Tibial artery (tissue), 4 donors: ENCODE measurements at regions not wholly inside any gene's neighbourhood (a gene's known extent, or its start where the extent isn't known, plus 50 kb on each side); places are given as distances from the start of the nearest gene placed in this dataset.

Experiments used
- DNase-seq, 2 donors: peaks; one replicate each; pipeline ENCODE4 v3.0.0-alpha.2; 2019
- H3K27ac ChIP-seq, 2 donors: fragments of 200-600 bp; sonication (generic) in 1 of 2; 1 replicate in 1 of 2; 2 replicates in 1 of 2; pipeline ENCODE4 v1.5.1; 2018 to 2019; ENCODE audit warnings: mild to moderate bottlenecking in 1 of 2
- H3K27me3 ChIP-seq, 2 donors: fragments of 200-600 bp; sonication (generic) in 1 of 2; one replicate each; pipeline versions ENCODE4 v1.5.1 to v1.6.0; 2016 to 2019
- H3K36me3 ChIP-seq, 3 donors: fragments of 200-600 bp; sonication (generic) in 2 of 3; one replicate each; pipeline ENCODE4 v1.5.1; 2016 to 2019; ENCODE audit warnings: mild to moderate bottlenecking in 2 of 3
- H3K4me1 ChIP-seq, 4 donors: fragments of 200-600 bp; sonication (generic) in 2 of 4; 1 replicate in 3 of 4; 2 replicates in 1 of 4; pipeline ENCODE4 v1.5.1; 2016 to 2019
- H3K4me3 ChIP-seq, 2 donors: fragments of 200-600 bp; sonication (generic) in 1 of 2; 1 replicate in 1 of 2; 2 replicates in 1 of 2; pipeline ENCODE4 v1.5.1; 2018 to 2019; ENCODE audit warnings: mild to moderate bottlenecking in 2 of 2
- H3K9me3 ChIP-seq, 3 donors: fragments of 200-600 bp; sonication (generic) in 1 of 3; one replicate each; pipeline ENCODE4 v1.5.1; 2016 to 2019
- intact Hi-C: fragments of 100-400 bp; cut with DNase I; formaldehyde crosslinking; loops from one replicate; pipeline ENCODE4 v1.15.0; 2023; ENCODE audit warnings: low total_unique reads
- TF ChIP-seq, protein P1 (sequence below), 2 experiments: fragments of 200-600 bp in 1 of 2; fragments of 450-650 bp in 1 of 2; IDR thresholded peaks; one replicate each; pipeline ENCODE4 v1.5.1; 2017 to 2019; ENCODE audit warnings: antibody characterized with exemption in 2 of 2, mild to moderate bottlenecking in 1 of 2, moderate library complexity in 1 of 2

DNA sequence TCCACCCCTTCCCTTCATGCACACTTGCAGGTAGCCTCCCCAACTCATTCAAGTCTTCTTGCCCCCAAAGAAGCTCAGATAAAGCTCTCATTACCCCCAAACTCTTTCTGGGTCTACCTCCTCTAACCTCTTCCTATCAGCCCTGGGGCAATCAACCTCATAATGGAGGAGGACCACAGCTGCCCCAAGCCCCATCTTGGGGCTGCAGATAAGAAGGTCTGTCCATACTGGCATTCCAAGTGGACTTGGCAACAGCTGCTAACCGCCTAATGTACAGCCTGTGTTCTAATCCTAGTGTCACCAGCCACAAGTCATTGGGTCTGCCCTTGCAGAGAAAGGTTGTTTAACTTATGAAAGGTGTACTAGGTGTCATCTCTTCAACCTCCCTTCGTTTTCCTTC is 107.4 kb upstream of the ADGRF1 start:
- Histone ChIP-seq H3K9me3 (no peaks in the 10 kb centered on the region), H3K4me1 (no peaks in the 10 kb centered on the region), H3K27me3 (no peaks in the 10 kb centered on the region), H3K36me3 (no peaks in the 10 kb centered on the region), H3K4me3 (no peak overlapping the region), H3K27ac (no peak overlapping the region)
- TF ChIP-seq, protein P1, sequence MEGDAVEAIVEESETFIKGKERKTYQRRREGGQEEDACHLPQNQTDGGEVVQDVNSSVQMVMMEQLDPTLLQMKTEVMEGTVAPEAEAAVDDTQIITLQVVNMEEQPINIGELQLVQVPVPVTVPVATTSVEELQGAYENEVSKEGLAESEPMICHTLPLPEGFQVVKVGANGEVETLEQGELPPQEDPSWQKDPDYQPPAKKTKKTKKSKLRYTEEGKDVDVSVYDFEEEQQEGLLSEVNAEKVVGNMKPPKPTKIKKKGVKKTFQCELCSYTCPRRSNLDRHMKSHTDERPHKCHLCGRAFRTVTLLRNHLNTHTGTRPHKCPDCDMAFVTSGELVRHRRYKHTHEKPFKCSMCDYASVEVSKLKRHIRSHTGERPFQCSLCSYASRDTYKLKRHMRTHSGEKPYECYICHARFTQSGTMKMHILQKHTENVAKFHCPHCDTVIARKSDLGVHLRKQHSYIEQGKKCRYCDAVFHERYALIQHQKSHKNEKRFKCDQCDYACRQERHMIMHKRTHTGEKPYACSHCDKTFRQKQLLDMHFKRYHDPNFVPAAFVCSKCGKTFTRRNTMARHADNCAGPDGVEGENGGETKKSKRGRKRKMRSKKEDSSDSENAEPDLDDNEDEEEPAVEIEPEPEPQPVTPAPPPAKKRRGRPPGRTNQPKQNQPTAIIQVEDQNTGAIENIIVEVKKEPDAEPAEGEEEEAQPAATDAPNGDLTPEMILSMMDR (IDR thresholded peaks at IDR 0.05) = no peak
- intact Hi-C loops = no loop called here
- DNase-seq = no peak

- Histone ChIP-seq H3K9me3 (no peaks in the 10 kb centered on the region), H3K4me1 (no peaks in the 10 kb centered on the region), H3K36me3 (no peaks in the 10 kb centered on the region), H3K27me3 (no peaks in the 10 kb centered on the region), H3K4me3 (no peak overlapping the region), H3K27ac (no peak overlapping the region)
- intact Hi-C loops = no loop called here
- DNase-seq = no peak
- TF ChIP-seq, protein P1 (IDR thresholded peaks at IDR 0.05) = no peak
Measured at GRCh38 chr6:47149066-47149465, 106.9 kb upstream of the ADGRF1 start.

- DNase-seq = no peak
- Histone ChIP-seq H3K4me3 (no peak overlapping the region), H3K27me3 (no peaks in the 10 kb centered on the region), H3K4me1 (no peaks in the 10 kb centered on the region), H3K36me3 (no peaks in the 10 kb centered on the region), H3K9me3 (no peaks in the 10 kb centered on the region), H3K27ac (no peak overlapping the region)
- TF ChIP-seq, protein P1 (IDR thresholded peaks at IDR 0.05) = no peak
- intact Hi-C loops = no loop called here
Measured at GRCh38 chr6:47147836-47148344, 105.8 kb upstream of the ADGRF1 start.

GRCh38 chr6:47147175-47147727 is 105.1 kb upstream of the ADGRF1 start:
- no peak overlapping the region for H3K4me3 ChIP-seq
- H3K9me3 ChIP-seq = no peaks in the 10 kb centered on the region
- H3K27ac ChIP-seq = no peak overlapping the region
- TF ChIP-seq, protein P1 (IDR thresholded peaks at IDR 0.05) = no peak
- intact Hi-C loops = no loop called here
- no peaks in the 10 kb centered on the region for H3K27me3 ChIP-seq
- DNase-seq = no peak
- H3K4me1 ChIP-seq = no peaks in the 10 kb centered on the region
- no peaks in the 10 kb centered on the region for H3K36me3 ChIP-seq

DNA sequence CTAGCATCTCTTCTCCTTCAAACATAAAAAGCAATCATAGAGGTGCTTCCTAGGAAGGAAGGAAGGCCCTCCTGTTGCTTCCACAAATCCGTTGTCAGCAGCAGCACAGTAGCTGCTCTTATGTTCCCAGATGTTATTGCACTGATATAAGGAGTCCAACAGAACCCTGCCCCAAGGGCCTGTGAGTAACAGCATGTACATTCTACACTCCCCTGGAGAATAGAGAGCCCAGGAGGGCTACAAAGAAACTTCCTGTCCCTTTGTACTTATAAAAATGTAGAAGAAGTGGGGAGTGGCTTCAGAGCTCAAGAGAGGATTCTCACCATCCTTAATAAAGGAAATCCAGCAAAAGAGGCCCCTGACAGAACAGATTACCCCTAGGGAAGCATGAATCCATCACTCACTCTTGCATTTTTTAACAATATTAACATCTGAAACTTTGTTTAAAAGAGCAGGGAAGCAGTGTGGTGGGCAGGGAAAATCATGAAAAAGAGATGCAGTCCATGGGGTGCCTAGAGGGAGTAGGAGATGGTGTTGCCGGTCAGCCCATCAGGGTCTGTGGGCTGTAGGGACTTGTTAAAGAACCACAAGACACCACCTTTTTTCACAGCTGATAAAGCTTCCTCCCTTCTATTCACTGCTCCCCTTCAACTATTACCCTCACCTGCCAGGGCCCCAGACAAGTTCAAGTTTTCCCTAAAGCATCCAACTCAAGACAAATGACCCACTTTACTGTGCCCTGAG is 104.5 kb upstream of the ADGRF1 start:
- no peaks in the 10 kb centered on the region for H3K36me3 ChIP-seq
- DNase-seq = no peak
- intact Hi-C loops = no loop called here
- H3K9me3 ChIP-seq = no peaks in the 10 kb centered on the region
- H3K4me3 ChIP-seq = no peak overlapping the region
- no peak overlapping the region for H3K27ac ChIP-seq
- H3K27me3 ChIP-seq = no peaks in the 10 kb centered on the region
- H3K4me1 ChIP-seq = no peaks in the 10 kb centered on the region
- TF ChIP-seq, protein P1 (IDR thresholded peaks at IDR 0.05) = no peak
